ENCODE measurements at regions not wholly inside any gene's neighbourhood (a gene's known extent, or its start where the extent isn't known, plus 50 kb on each side); places are given as distances from the start of the nearest gene placed in this dataset.

GRCh38 chr1:219304227-219305226 is 130.8 kb downstream of the LYPLAL1 start:
- peak overlapping the region; percentile 35 for H3K4me3 Mint-ChIP-seq (ENCODE audit: unreplicated experiment)
- H3K27ac Mint-ChIP-seq (ENCODE audit: unreplicated experiment) = peak overlapping the region; percentile 89
- no peak for DNase-seq (ENCODE audit: low spot score)
- H3K9me3 Mint-ChIP-seq (ENCODE audit: low read depth) = peaks cover 10% of the 10 kb centered on the region
- TF ChIP-seq, protein P1, sequence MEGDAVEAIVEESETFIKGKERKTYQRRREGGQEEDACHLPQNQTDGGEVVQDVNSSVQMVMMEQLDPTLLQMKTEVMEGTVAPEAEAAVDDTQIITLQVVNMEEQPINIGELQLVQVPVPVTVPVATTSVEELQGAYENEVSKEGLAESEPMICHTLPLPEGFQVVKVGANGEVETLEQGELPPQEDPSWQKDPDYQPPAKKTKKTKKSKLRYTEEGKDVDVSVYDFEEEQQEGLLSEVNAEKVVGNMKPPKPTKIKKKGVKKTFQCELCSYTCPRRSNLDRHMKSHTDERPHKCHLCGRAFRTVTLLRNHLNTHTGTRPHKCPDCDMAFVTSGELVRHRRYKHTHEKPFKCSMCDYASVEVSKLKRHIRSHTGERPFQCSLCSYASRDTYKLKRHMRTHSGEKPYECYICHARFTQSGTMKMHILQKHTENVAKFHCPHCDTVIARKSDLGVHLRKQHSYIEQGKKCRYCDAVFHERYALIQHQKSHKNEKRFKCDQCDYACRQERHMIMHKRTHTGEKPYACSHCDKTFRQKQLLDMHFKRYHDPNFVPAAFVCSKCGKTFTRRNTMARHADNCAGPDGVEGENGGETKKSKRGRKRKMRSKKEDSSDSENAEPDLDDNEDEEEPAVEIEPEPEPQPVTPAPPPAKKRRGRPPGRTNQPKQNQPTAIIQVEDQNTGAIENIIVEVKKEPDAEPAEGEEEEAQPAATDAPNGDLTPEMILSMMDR (IDR thresholded peaks at IDR 0.05) = peak; percentile 67
- peaks cover 30% of the 10 kb centered on the region for H3K4me1 Mint-ChIP-seq (ENCODE audit: low read depth)
- H3K27me3 Mint-ChIP-seq (ENCODE audit: low read depth) = no peaks in the 10 kb centered on the region
- H3K36me3 Mint-ChIP-seq (ENCODE audit: low read depth) = peaks cover 5% of the 10 kb centered on the region

DNA sequence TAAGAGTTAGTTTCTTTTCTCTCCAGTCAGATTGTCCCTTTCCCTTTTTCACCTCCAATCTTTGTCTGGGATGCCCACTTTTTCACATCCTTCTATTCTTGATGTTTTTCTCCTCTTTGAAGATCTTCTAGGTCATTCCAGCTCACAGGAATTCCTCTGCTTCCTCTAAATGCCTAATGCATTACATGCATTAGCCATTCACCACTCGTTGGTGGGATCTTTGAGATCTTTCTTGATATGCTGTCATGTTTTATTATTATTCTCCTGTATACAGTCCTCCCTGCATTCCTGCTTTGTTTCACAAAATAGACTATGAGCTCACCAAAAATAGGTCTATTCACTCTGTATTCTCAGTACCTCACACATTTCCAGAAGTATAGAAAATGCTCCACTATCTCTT is 129.0 kb downstream of the LYPLAL1 start:
- Mint-ChIP-seq H3K27me3 (ENCODE audit: low read depth) (no peaks in the 10 kb centered on the region), H3K9me3 (ENCODE audit: low read depth) (peaks cover 6% of the 10 kb centered on the region), H3K27ac (ENCODE audit: unreplicated experiment) (no peak overlapping the region), H3K36me3 (ENCODE audit: low read depth) (peaks cover under 1% of the 10 kb centered on the region), H3K4me1 (ENCODE audit: low read depth) (peaks cover 46% of the 10 kb centered on the region), H3K4me3 (ENCODE audit: unreplicated experiment) (no peak overlapping the region)
- TF ChIP-seq, protein P1 (IDR thresholded peaks at IDR 0.05) = no peak
- DNase-seq (ENCODE audit: low spot score) = no peak

GRCh38 chr1:219299420-219299819 is 125.7 kb downstream of the LYPLAL1 start:
- Mint-ChIP-seq H3K27ac (ENCODE audit: unreplicated experiment) (peak overlapping the region; percentile 69), H3K4me3 (ENCODE audit: unreplicated experiment) (no peak overlapping the region), H3K9me3 (ENCODE audit: low read depth) (peaks cover 2% of the 10 kb centered on the region), H3K27me3 (ENCODE audit: low read depth) (no peaks in the 10 kb centered on the region), H3K4me1 (ENCODE audit: low read depth) (peaks cover 58% of the 10 kb centered on the region), H3K36me3 (ENCODE audit: low read depth) (peaks cover 1% of the 10 kb centered on the region)
- no peak for DNase-seq (ENCODE audit: low spot score)
- TF ChIP-seq, protein P1 (IDR thresholded peaks at IDR 0.05) = no peak

GRCh38 chr1:219298571-219299148 is 125.0 kb downstream of the LYPLAL1 start:
- TF ChIP-seq, protein P1 (IDR thresholded peaks at IDR 0.05) = no peak
- Mint-ChIP-seq H3K36me3 (ENCODE audit: low read depth) (peaks cover 2% of the 10 kb centered on the region), H3K27ac (ENCODE audit: unreplicated experiment) (peak overlapping the region; percentile 69), H3K9me3 (ENCODE audit: low read depth) (peaks cover 3% of the 10 kb centered on the region), H3K27me3 (ENCODE audit: low read depth) (no peaks in the 10 kb centered on the region), H3K4me3 (ENCODE audit: unreplicated experiment) (no peak overlapping the region), H3K4me1 (ENCODE audit: low read depth) (peaks cover 52% of the 10 kb centered on the region)
- no peak for DNase-seq (ENCODE audit: low spot score)
